ENCODE measurements at regions not wholly inside any gene's neighbourhood (a gene's known extent, or its start where the extent isn't known, plus 50 kb on each side); places are given as distances from the start of the nearest gene placed in this dataset.

DNA sequence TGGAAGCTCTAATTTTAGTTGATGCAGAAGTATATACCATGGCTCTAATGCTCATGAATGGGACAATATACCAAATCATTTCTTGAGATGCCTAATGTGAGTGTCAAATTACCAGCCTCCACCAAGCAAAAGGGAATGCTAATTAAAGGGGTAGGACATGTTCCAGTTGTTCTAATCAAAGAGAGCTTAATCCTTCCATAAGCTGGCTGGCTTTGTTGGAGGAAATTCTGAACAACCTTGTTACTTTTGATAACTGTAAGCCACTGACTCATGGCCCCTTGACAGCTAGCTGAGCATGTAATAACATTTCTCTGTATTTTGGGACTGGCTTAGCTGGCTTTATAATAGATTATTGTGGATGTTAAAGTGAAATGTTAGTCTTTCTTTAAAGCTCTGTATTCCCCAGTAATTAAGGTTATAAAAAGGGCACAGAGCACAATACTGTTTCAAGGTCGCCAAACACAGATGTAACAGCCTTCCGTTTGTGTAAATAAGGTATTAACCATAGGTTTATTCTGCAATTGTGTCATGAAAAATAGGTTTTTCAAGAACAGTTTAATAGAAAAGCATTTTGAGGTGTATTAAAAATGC, 1194.0 kb downstream of the PCDH9 start:
- no peak overlapping the region for H3K27ac ChIP-seq (ENCODE audit: insufficient read length, low read depth, low read length)
- H3K4me1 ChIP-seq (ENCODE audit: insufficient read depth, low read length) = no peaks in the 10 kb centered on the region; the same call in 1 of the 2 replicates
- H3K14ac ChIP-seq (ENCODE audit: insufficient read depth, low read length) = no peak overlapping the region
- H3K9ac ChIP-seq (ENCODE audit: extremely low read depth, insufficient read length, low read length) = no peak overlapping the region
- no peak for DNase-seq
- no peaks in the 10 kb centered on the region for H3K9me3 Mint-ChIP-seq
- H3K4me3 Mint-ChIP-seq = no peak overlapping the region
- no peak overlapping the region for H2BK120ac ChIP-seq (ENCODE audit: low read depth, low read length, poor library complexity, severe bottlenecking)
- no peak overlapping the region for H2BK5ac ChIP-seq (ENCODE audit: insufficient read length, low read length)
- H3K23me2 ChIP-seq (ENCODE audit: insufficient read length, low read depth, low read length, poor library complexity, severe bottlenecking) = no peaks in the 10 kb centered on the region
- H2AFZ ChIP-seq (ENCODE audit: low read length) = no peak overlapping the region
- no peak overlapping the region for H3T11ph ChIP-seq (ENCODE audit: low read length)
- H4K5ac ChIP-seq (ENCODE audit: insufficient read length, low read depth, low read length) = no peak overlapping the region
- no peak overlapping the region for H3K23ac ChIP-seq (ENCODE audit: insufficient read length, low read depth, low read length)
- no peak overlapping the region for H2BK15ac ChIP-seq (ENCODE audit: low read depth, low read length)
- no peak for TF ChIP-seq CTCF (conservative IDR thresholded peaks at IDR 0.05)
- peaks cover 22 to 23% of the 10 kb centered on the region in 2 experiments for H3K4me1 Mint-ChIP-seq
- H3K27me3 ChIP-seq (ENCODE audit: insufficient read depth, low read length) = no peaks in the 10 kb centered on the region
- no peak overlapping the region for H3K18ac ChIP-seq (ENCODE audit: insufficient read length, low read depth, low read length)
- no peaks in the 10 kb centered on the region; the same call in 1 of the 2 replicates for H3K27me3 Mint-ChIP-seq (ENCODE audit: low read depth)
- H4K20me1 ChIP-seq (ENCODE audit: control insufficient read depth, insufficient read depth, insufficient read length) = no peaks in the 10 kb centered on the region
- no peak overlapping the region for H2BK20ac ChIP-seq (ENCODE audit: low read depth, low read length, poor library complexity, severe bottlenecking)
- no peak overlapping the region for H4K91ac ChIP-seq (ENCODE audit: insufficient read length, low read depth, low read length)
- no peak overlapping the region for H4K8ac ChIP-seq (replicated peaks; ENCODE audit: insufficient read length, low read depth, low read length)
- no peaks in the 10 kb centered on the region for H3K9me3 ChIP-seq (ENCODE audit: control insufficient read depth, low read depth, low read length)
- H3K4me2 ChIP-seq (ENCODE audit: insufficient read depth, insufficient read length, low read length) = no peak overlapping the region
- H3K36me3 Mint-ChIP-seq (ENCODE audit: insufficient read depth in 1 of 3, low read depth in 3 of 3) = no peaks in the 10 kb centered on the region
- WGBS (ENCODE audit: extremely low coverage, insufficient read length, low lambda C conversion rate) = no CpG with 5 or more reads among the region's 2 CpGs
- H2AK5ac ChIP-seq (ENCODE audit: insufficient read length, low read length) = no peak overlapping the region
- no peak overlapping the region for H3K27ac Mint-ChIP-seq
- no peak overlapping the region for H3K4ac ChIP-seq (ENCODE audit: low read depth, low read length)
- no peak overlapping the region for H3K56ac ChIP-seq (ENCODE audit: insufficient read length, low read depth, low read length)
- H3K79me1 ChIP-seq (ENCODE audit: insufficient read depth, low read depth, low read length, poor library complexity, severe bottlenecking) = no peaks in the 10 kb centered on the region
- no peak overlapping the region for H2BK12ac ChIP-seq (ENCODE audit: insufficient read length, low read depth, low read length)
- H3K79me2 ChIP-seq (ENCODE audit: insufficient read depth, low read length) = no peaks in the 10 kb centered on the region
